ENCODE measurements at regions not wholly inside any gene's neighbourhood (a gene's known extent, or its start where the extent isn't known, plus 50 kb on each side); places are given as distances from the start of the nearest gene placed in this dataset.

DNA sequence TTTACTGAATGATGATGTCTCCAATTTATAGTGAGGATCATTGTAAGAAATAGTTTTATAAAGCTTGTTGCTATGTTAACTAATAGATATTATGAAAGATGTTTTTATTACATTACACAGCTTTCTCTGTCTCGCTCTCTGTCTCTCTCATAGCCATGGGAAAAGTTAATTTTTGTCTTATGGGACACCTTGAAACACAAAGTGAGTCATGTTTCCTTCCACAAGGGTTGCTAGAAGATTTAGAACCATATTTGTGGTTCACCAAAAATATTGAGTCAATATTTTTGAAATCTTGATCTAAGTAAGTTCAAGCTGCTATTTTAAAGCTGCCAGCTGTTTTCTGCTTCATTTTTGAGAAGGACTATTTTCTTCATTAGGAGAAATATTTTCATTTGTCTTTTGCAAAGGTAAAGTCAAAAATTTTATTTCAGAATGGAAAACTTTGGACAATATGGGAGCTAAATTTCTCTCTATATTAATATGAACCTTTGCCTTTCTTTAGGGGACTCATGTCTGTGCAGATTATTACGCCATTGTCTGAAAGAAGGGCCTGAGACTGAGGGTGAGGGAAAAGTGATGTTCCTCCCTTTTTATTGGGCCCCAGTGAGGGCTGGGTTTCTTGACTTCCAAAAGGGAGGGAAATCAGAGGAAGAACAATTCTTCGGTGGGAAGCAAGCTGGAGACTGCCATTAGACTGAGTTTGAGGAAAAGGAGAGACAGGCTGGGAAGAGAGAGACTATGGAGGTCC, 87.9 kb upstream of the SLC24A2 start:
- TF ChIP-seq POLR2A (IDR thresholded peaks at IDR 0.05) = no peak
- TF ChIP-seq, protein P1, sequence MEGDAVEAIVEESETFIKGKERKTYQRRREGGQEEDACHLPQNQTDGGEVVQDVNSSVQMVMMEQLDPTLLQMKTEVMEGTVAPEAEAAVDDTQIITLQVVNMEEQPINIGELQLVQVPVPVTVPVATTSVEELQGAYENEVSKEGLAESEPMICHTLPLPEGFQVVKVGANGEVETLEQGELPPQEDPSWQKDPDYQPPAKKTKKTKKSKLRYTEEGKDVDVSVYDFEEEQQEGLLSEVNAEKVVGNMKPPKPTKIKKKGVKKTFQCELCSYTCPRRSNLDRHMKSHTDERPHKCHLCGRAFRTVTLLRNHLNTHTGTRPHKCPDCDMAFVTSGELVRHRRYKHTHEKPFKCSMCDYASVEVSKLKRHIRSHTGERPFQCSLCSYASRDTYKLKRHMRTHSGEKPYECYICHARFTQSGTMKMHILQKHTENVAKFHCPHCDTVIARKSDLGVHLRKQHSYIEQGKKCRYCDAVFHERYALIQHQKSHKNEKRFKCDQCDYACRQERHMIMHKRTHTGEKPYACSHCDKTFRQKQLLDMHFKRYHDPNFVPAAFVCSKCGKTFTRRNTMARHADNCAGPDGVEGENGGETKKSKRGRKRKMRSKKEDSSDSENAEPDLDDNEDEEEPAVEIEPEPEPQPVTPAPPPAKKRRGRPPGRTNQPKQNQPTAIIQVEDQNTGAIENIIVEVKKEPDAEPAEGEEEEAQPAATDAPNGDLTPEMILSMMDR (IDR thresholded peaks at IDR 0.05) = no peak
- TF ChIP-seq POLR2AphosphoS5 (IDR thresholded peaks at IDR 0.05; ENCODE audit: insufficient read depth in 1 of 2, low read depth in 1 of 2) = no peak
